ENCODE measurements at regions not wholly inside any gene's neighbourhood (a gene's known extent, or its start where the extent isn't known, plus 50 kb on each side); places are given as distances from the start of the nearest gene placed in this dataset.

GRCh38 chr2:176508984-176509740, 239.9 kb downstream of the MTX2 start:
- no peak for TF ChIP-seq CTCF (conservative IDR thresholded peaks at IDR 0.05; ENCODE audit: low read length)
- TF ChIP-seq EZH2phosphoT487 (IDR thresholded peaks at IDR 0.05; ENCODE audit: borderline replicate concordance, low read depth, low read length) = no peak
- no peak for DNase-seq (ENCODE audit: low spot score)
- H3K9me3 ChIP-seq (ENCODE audit: low read length) = no peaks in the 10 kb centered on the region
- no peaks in the 10 kb centered on the region for H4K20me1 ChIP-seq (ENCODE audit: insufficient read depth, low read length)
- CTCF ChIA-PET (ENCODE audit: unreplicated experiment) = no interaction called here
- H2AFZ ChIP-seq (ENCODE audit: low read length) = no peak overlapping the region
- POLR2A ChIA-PET = no interaction called here
- BruUV-seq (replicated peaks) = no TSS peak
- no peaks in the 10 kb centered on the region for H3K9me2 ChIP-seq (ENCODE audit: insufficient read depth, low read length)
- no peaks in the 10 kb centered on the region for H3K36me3 ChIP-seq (ENCODE audit: insufficient read depth, low read length)
- H3K4me1 ChIP-seq (ENCODE audit: insufficient read depth, low read length, poor library complexity, severe bottlenecking) = no peaks in the 10 kb centered on the region
- intact Hi-C loops (cut with micrococcal nuclease; ENCODE audit: unreplicated experiment) = no loop called here
- H3K27ac ChIP-seq (ENCODE audit: low read depth, low read length, poor library complexity, severe bottlenecking) = no peak overlapping the region
- no peak overlapping the region for H3K4me2 ChIP-seq (ENCODE audit: low read length)
- H3K4me3 ChIP-seq (ENCODE audit: low read depth, low read length, poor library complexity, severe bottlenecking) = no peak overlapping the region
- H3K79me2 ChIP-seq (ENCODE audit: insufficient read depth, low read depth, low read length) = no peaks in the 10 kb centered on the region

- Histone ChIP-seq H3K9me2 (ENCODE audit: insufficient read depth, low read length) (no peaks in the 10 kb centered on the region), H3K4me3 (ENCODE audit: low read depth, low read length, poor library complexity, severe bottlenecking) (no peak overlapping the region), H3K79me2 (ENCODE audit: insufficient read depth, low read depth, low read length) (no peaks in the 10 kb centered on the region), H4K20me1 (ENCODE audit: insufficient read depth, low read length) (no peaks in the 10 kb centered on the region), H3K9me3 (ENCODE audit: low read length) (no peaks in the 10 kb centered on the region), H3K36me3 (ENCODE audit: insufficient read depth, low read length) (no peaks in the 10 kb centered on the region), H3K27ac (ENCODE audit: low read depth, low read length, poor library complexity, severe bottlenecking) (no peak overlapping the region), H3K4me2 (ENCODE audit: low read length) (no peak overlapping the region), H3K4me1 (ENCODE audit: insufficient read depth, low read length, poor library complexity, severe bottlenecking) (no peaks in the 10 kb centered on the region), H2AFZ (ENCODE audit: low read length) (no peak overlapping the region)
- ChIA-PET POLR2A (interaction anchor here (0.6 kb wide), 1 partner anchor 17 kb away, joined by 3 read pairs; no protein-coding TSS in a partner anchor), CTCF (ENCODE audit: unreplicated experiment) (no interaction called here)
- TF ChIP-seq CTCF (conservative IDR thresholded peaks at IDR 0.05; ENCODE audit: low read length) (no peak), EZH2phosphoT487 (IDR thresholded peaks at IDR 0.05; ENCODE audit: borderline replicate concordance, low read depth, low read length) (no peak)
- intact Hi-C loops (cut with micrococcal nuclease; ENCODE audit: unreplicated experiment) = no loop called here
- BruUV-seq (replicated peaks) = no TSS peak
- no peak for DNase-seq (ENCODE audit: low spot score)
These were observed 245.0 kb downstream of the MTX2 start for GRCh38 chr2:176514276-176514675.

DNA sequence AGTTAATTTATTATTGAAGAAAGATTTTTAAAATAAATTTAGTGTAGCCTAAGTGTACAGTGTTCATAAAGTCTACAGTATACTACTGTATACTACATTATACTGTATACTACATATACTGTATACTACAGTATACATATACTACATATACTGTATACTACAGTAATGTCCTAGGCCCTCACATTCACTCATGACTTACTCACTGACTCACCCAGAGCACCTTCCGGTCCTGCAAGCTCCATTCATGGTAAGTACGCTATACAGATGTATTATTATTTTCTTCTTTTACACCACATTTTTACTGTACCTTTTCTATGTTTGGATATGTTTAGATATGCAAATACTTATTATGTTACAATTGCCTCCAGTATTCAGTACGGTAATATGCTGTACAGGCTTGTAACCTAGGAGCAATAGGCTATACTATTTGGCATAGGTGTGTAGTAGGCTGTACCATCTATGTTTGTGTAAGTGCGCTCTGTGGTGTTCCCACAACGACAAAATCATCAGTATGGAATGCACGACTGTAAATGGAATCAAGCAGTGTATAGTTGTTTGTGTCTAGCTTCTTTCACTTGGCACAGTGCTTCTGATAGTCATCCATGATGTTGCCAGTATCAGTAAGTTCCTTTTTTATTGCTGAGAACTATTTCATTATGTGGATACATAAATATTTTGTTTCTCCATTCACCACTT, 245.7 kb downstream of the MTX2 start:
- intact Hi-C loops (cut with micrococcal nuclease; ENCODE audit: unreplicated experiment) = no loop called here
- no peaks in the 10 kb centered on the region for H4K20me1 ChIP-seq (ENCODE audit: insufficient read depth, low read length)
- H3K4me3 ChIP-seq (ENCODE audit: low read depth, low read length, poor library complexity, severe bottlenecking) = no peak overlapping the region
- no peak for TF ChIP-seq CTCF (conservative IDR thresholded peaks at IDR 0.05; ENCODE audit: low read length)
- TF ChIP-seq EZH2phosphoT487 (IDR thresholded peaks at IDR 0.05; ENCODE audit: borderline replicate concordance, low read depth, low read length) = no peak
- H3K4me2 ChIP-seq (ENCODE audit: low read length) = no peak overlapping the region
- ChIA-PET POLR2A (interaction anchor here (0.6 kb wide), 1 partner anchor 18 kb away, joined by 3 read pairs; no protein-coding TSS in a partner anchor), CTCF (ENCODE audit: unreplicated experiment) (no interaction called here)
- BruUV-seq (replicated peaks) = no TSS peak
- H3K9me3 ChIP-seq (ENCODE audit: low read length) = no peaks in the 10 kb centered on the region
- no peaks in the 10 kb centered on the region for H3K4me1 ChIP-seq (ENCODE audit: insufficient read depth, low read length, poor library complexity, severe bottlenecking)
- H3K79me2 ChIP-seq (ENCODE audit: insufficient read depth, low read depth, low read length) = no peaks in the 10 kb centered on the region
- DNase-seq (ENCODE audit: low spot score) = no peak
- H3K36me3 ChIP-seq (ENCODE audit: insufficient read depth, low read length) = no peaks in the 10 kb centered on the region
- H2AFZ ChIP-seq (ENCODE audit: low read length) = no peak overlapping the region
- no peaks in the 10 kb centered on the region for H3K9me2 ChIP-seq (ENCODE audit: insufficient read depth, low read length)
- H3K27ac ChIP-seq (ENCODE audit: low read depth, low read length, poor library complexity, severe bottlenecking) = no peak overlapping the region
